Aorta (tissue), 5 donors: ENCODE measurements at regions not wholly inside any gene's neighbourhood (a gene's known extent, or its start where the extent isn't known, plus 50 kb on each side); places are given as distances from the start of the nearest gene placed in this dataset.

Experiments used
- ATAC-seq: fragments of 200-7000 bp; cut with Tn5 transposase; one replicate; pipeline ENCODE4 v1.9.1; 2022; ENCODE audit warnings: moderate library complexity; ENCODE audit not compliant: low FRiP score
- DNase-seq, 2 donors: peaks; one replicate each; pipeline ENCODE4 v3.0.0-alpha.2; 2020
- H3K27ac ChIP-seq, 2 donors: one replicate each; pipeline ENCODE4 v1.5.1; 2013; ENCODE audit warnings: low read length in 2 of 2, mild to moderate bottlenecking in 2 of 2, moderate library complexity in 2 of 2, control low read depth in 1 of 2, inconsistent platforms in 1 of 2, low read depth in 1 of 2
- H3K27me3 ChIP-seq, 2 donors: one replicate each; pipeline ENCODE4 v1.6.1; 2013; ENCODE audit warnings: control low read depth in 1 of 2, low read length in 1 of 2, mild to moderate bottlenecking in 1 of 2, moderate library complexity in 1 of 2; ENCODE audit not compliant: insufficient read depth in 2 of 2, control insufficient read depth in 1 of 2
- H3K36me3 ChIP-seq, 2 donors: one replicate each; pipeline ENCODE4 v1.6.1; 2013; ENCODE audit warnings: control low read depth in 1 of 2, low read length in 1 of 2, mild to moderate bottlenecking in 1 of 2; ENCODE audit not compliant: insufficient read depth in 2 of 2, control insufficient read depth in 1 of 2
- H3K4me1 ChIP-seq, 2 donors: one replicate each; pipeline ENCODE4 v1.6.1; 2013; ENCODE audit warnings: low read length in 2 of 2, control low read depth in 1 of 2, mild to moderate bottlenecking in 1 of 2, moderate library complexity in 1 of 2; ENCODE audit not compliant: insufficient read depth in 2 of 2, control insufficient read depth in 1 of 2
- H3K4me3 ChIP-seq, 2 donors: one replicate each; pipeline ENCODE4 v1.5.1; 2013; ENCODE audit warnings: low read length in 2 of 2, control low read depth in 1 of 2, mild to moderate bottlenecking in 1 of 2
- H3K9me3 ChIP-seq: one replicate; pipeline ENCODE4 v1.6.1; 2013; ENCODE audit warnings: mild to moderate bottlenecking, low read length; ENCODE audit not compliant: control insufficient read depth
- WGBS, 2 donors: extraction: QIAGEN DNeasy Blood & Tissue Kit; methylation state at CpG; one replicate each; pipeline ENCODE4 v1.1.7; 2013; 5-methylcytosine and 5-hydroxymethylcytosine counted together
- intact Hi-C, 2 donors: fragments of 100-400 bp; cut with DNase I; formaldehyde crosslinking; loops; one replicate each; pipeline versions ENCODE4 v1.14.2 to v1.15.0; 2022
- donor health status: healthy with polysubstance abuse.
- donor health status: Bipolar disorder and iron deficiency.
- donor health status: DM: no; HTN: no; CAD: no.
- donor health status: DM: no; HTN: no; CAD: no.
- donor health status: DM: yes; HTN: yes; CAD: no.

GRCh38 chr2:150168595-150169236 lies 318.8 kb downstream of the RND3 start:
- ATAC-seq = no peak
- WGBS, 2 donors = 33 to 45% methylated on average over 1 of the region's 1 CpG
- no peak for DNase-seq
- intact Hi-C loops = loop anchor here (5.0 to 10.0 kb wide), 2 partner anchors 316 to 319 kb away; partner anchors contain the start of gene RND3 (in 2 of the 2)
- Histone ChIP-seq H3K36me3 (no peaks in the 10 kb centered on the region), H3K27me3 (no peaks in the 10 kb centered on the region), H3K4me3 (no peak overlapping the region), H3K4me1 (peaks cover 0 to 2% of the 10 kb centered on the region in 2 donors), H3K9me3 (no peaks in the 10 kb centered on the region), H3K27ac (no peak overlapping the region)

GRCh38 chr2:150167711-150168110 lies 319.8 kb downstream of the RND3 start:
- Histone ChIP-seq H3K27me3 (no peaks in the 10 kb centered on the region), H3K27ac (no peak overlapping the region), H3K4me3 (no peak overlapping the region), H3K4me1 (peaks cover 0 to 2% of the 10 kb centered on the region in 2 donors), H3K36me3 (no peaks in the 10 kb centered on the region), H3K9me3 (no peaks in the 10 kb centered on the region)
- ATAC-seq (no peak), DNase-seq (no peak)
- intact Hi-C loops = loop anchor here (5.0 to 10.0 kb wide), 2 partner anchors 317 to 320 kb away; partner anchors contain the start of gene RND3 (in 2 of the 2)
- WGBS, 2 donors = 91 to 98% methylated on average over 2 of the region's 2 CpGs

- intact Hi-C loops = loop anchor here (5.0 to 10.0 kb wide), 2 partner anchors 318 to 321 kb away; partner anchors contain the start of gene RND3 (in 2 of the 2)
- no peaks in the 10 kb centered on the region for H3K9me3 ChIP-seq
- peaks cover 0 to 2% of the 10 kb centered on the region in 2 donors for H3K4me1 ChIP-seq
- peak; percentile 53 for ATAC-seq
- H3K4me3 ChIP-seq = no peak overlapping the region
- H3K27ac ChIP-seq = no peak overlapping the region
- DNase-seq = peak in 1 of 2 donors; percentile 42
- H3K36me3 ChIP-seq = no peaks in the 10 kb centered on the region
- no peaks in the 10 kb centered on the region for H3K27me3 ChIP-seq
- WGBS, 2 donors = 49 to 54% methylated on average over 6 of the region's 6 CpGs
These were observed 321.0 kb downstream of the RND3 start for GRCh38 chr2:150166313-150167051.

- Histone ChIP-seq H3K4me3 (no peak overlapping the region), H3K27me3 (no peaks in the 10 kb centered on the region), H3K27ac (no peak overlapping the region), H3K36me3 (no peaks in the 10 kb centered on the region), H3K9me3 (no peaks in the 10 kb centered on the region), H3K4me1 (peaks cover 0 to 2% of the 10 kb centered on the region in 2 donors)
- DNase-seq (no peak), ATAC-seq (no peak)
- intact Hi-C loops = loop anchor here (5.0 to 10.0 kb wide), 2 partner anchors 319 to 321 kb away; partner anchors contain the start of gene RND3 (in 2 of the 2)
- WGBS, 2 donors = 82 to 100% methylated on average over 1 of the region's 1 CpG
These were observed 321.5 kb downstream of the RND3 start for GRCh38 chr2:150165988-150166312.

- ATAC-seq (no peak), DNase-seq (no peak)
- 71 to 89% methylated on average over 6 of the region's 6 CpGs for WGBS, 2 donors
- peaks cover 0 to 2% of the 10 kb centered on the region in 2 donors for H3K4me1 ChIP-seq
- intact Hi-C loops = loop anchor here (5.0 to 10.0 kb wide), 2 partner anchors 319 to 322 kb away; partner anchors contain the start of gene RND3 (in 2 of the 2)
- H3K36me3 ChIP-seq = no peaks in the 10 kb centered on the region
- H3K4me3 ChIP-seq = no peak overlapping the region
- no peak overlapping the region for H3K27ac ChIP-seq
- no peaks in the 10 kb centered on the region for H3K9me3 ChIP-seq
- no peaks in the 10 kb centered on the region for H3K27me3 ChIP-seq
These were observed 322.0 kb downstream of the RND3 start for GRCh38 chr2:150165442-150165841.

- intact Hi-C loops = loop anchor here in 1 of 2 donors (10.0 kb wide), 1 partner anchor 322 kb away; the partner anchor contains the start of gene RND3
- 65 to 81% methylated on average over 6 of the region's 6 CpGs for WGBS, 2 donors
- H3K4me1 ChIP-seq = peaks cover 0 to 2% of the 10 kb centered on the region in 2 donors
- no peaks in the 10 kb centered on the region for H3K36me3 ChIP-seq
- H3K9me3 ChIP-seq = no peaks in the 10 kb centered on the region
- no peaks in the 10 kb centered on the region for H3K27me3 ChIP-seq
- no peak overlapping the region for H3K27ac ChIP-seq
- H3K4me3 ChIP-seq = no peak overlapping the region
- ATAC-seq (no peak), DNase-seq (no peak)
These were observed 325.1 kb downstream of the RND3 start for GRCh38 chr2:150162241-150162942.

GRCh38 chr2:150160058-150160457 lies 327.4 kb downstream of the RND3 start:
- Histone ChIP-seq H3K9me3 (no peaks in the 10 kb centered on the region), H3K4me3 (no peak overlapping the region), H3K4me1 (no peaks in the 10 kb centered on the region), H3K36me3 (no peaks in the 10 kb centered on the region), H3K27ac (no peak overlapping the region), H3K27me3 (no peaks in the 10 kb centered on the region)
- ATAC-seq (no peak), DNase-seq (no peak)
- intact Hi-C loops = loop anchor here in 1 of 2 donors (10.0 kb wide), 1 partner anchor 325 kb away; the partner anchor contains the start of gene RND3
- WGBS, 2 donors = 80 to 86% methylated on average over 6 of the region's 6 CpGs

- H3K9me3 ChIP-seq = no peaks in the 10 kb centered on the region
- 72 to 99% methylated on average over 4 of the region's 4 CpGs for WGBS, 2 donors
- intact Hi-C loops = no loop called here
- no peak overlapping the region for H3K4me3 ChIP-seq
- H3K27ac ChIP-seq = no peak overlapping the region
- no peaks in the 10 kb centered on the region for H3K27me3 ChIP-seq
- no peaks in the 10 kb centered on the region for H3K4me1 ChIP-seq
- H3K36me3 ChIP-seq = no peaks in the 10 kb centered on the region
- DNase-seq (no peak), ATAC-seq (no peak)
These were observed 328.2 kb downstream of the RND3 start for GRCh38 chr2:150159300-150159699.
